IMR-90 (cell line): ENCODE measurements at regions not wholly inside any gene's neighbourhood (a gene's known extent, or its start where the extent isn't known, plus 50 kb on each side); places are given as distances from the start of the nearest gene placed in this dataset.

Experiments
- ATAC-seq: fragments of 200-7000 bp; cut with Tn5 transposase; 2 replicates; pipeline ENCODE4 v1.9.1; 2020; ENCODE audit warnings: low read depth, mild to moderate bottlenecking, moderate library complexity
- BruUV-seq: library from RNA; stranded (reverse); fragments of 400-500 nt; replicated peaks from 2 replicates; lab custom pipeline; 2021; lab: Mats Ljungman, UMichigan
- CTCF ChIA-PET: fragments of 300-600 bp; formaldehyde crosslinking; extraction: SDS; loops from one replicate; lab custom pipeline; 2021; ENCODE audit warnings: antibody characterized with exemption; lab: Yijun Ruan, JAX
- POLR2A ChIA-PET: fragments of 300-600 bp; sonication (Branson Sonifier 250); formaldehyde crosslinking; loops from one replicate; lab custom pipeline; 2022; ENCODE audit warnings: antibody characterized with exemption; ENCODE audit not compliant: unreplicated experiment; lab: Charles Lee
- DNase-seq: peaks from one replicate; pipeline ENCODE4 v3.0.0; 2013
- H2AFZ ChIP-seq: replicated peaks from 2 replicates; pipeline ENCODE3; 2013; ENCODE audit warnings: low read length, mild to moderate bottlenecking; ENCODE audit not compliant: poor library complexity
- H2AK5ac ChIP-seq: 2 replicates; pipeline ENCODE4 v1.6.1; 2013; ENCODE audit warnings: low read depth, low read length, inconsistent platforms
- H2AK9ac ChIP-seq: replicated peaks from 2 replicates; pipeline ENCODE3; 2013; ENCODE audit warnings: mild to moderate bottlenecking, low read depth, low read length, moderate library complexity; ENCODE audit not compliant: poor library complexity
- H2BK120ac ChIP-seq: 2 replicates; pipeline ENCODE4 v1.6.1; 2013; ENCODE audit warnings: low read depth, low read length, inconsistent platforms
- H2BK15ac ChIP-seq: 3 replicates; pipeline ENCODE4 v1.6.1; 2013; ENCODE audit warnings: low read depth, low read length, inconsistent platforms
- H2BK20ac ChIP-seq: 2 replicates; pipeline ENCODE4 v1.6.1; 2013; ENCODE audit warnings: low read depth, mild to moderate bottlenecking, inconsistent platforms, low read length, moderate library complexity
- H2BK5ac ChIP-seq: 2 replicates; pipeline ENCODE4 v1.6.1; 2013; ENCODE audit warnings: mild to moderate bottlenecking, low read depth, low read length, inconsistent platforms; ENCODE audit not compliant: poor library complexity, severe bottlenecking
- H3K14ac ChIP-seq: replicated peaks from 2 replicates; pipeline ENCODE4 v1.6.1; 2013; ENCODE audit warnings: low read depth, low read length, inconsistent platforms
- H3K18ac ChIP-seq: 2 replicates; pipeline ENCODE4 v1.6.1; 2013; ENCODE audit warnings: low read depth, low read length, control low read depth
- H3K23ac ChIP-seq: 2 replicates; pipeline ENCODE4 v1.6.1; 2013; ENCODE audit warnings: low read depth, low read length, inconsistent platforms
- H3K27ac ChIP-seq: 2 replicates; pipeline ENCODE4 v1.5.1; 2013; ENCODE audit warnings: mild to moderate bottlenecking, control low read depth, low read length; ENCODE audit not compliant: insufficient read depth
- H3K27me3 ChIP-seq: 2 replicates; pipeline ENCODE4 v1.6.1; 2013; ENCODE audit warnings: low read length; ENCODE audit not compliant: control insufficient read depth, insufficient read depth
- H3K36me3 ChIP-seq: 2 replicates; pipeline ENCODE4 v1.6.1; 2013; ENCODE audit warnings: low read length, mixed read lengths; ENCODE audit not compliant: control insufficient read depth, insufficient read depth
- H3K4ac ChIP-seq: 2 replicates; pipeline ENCODE4 v1.6.1; 2013; ENCODE audit warnings: low read depth, low read length, inconsistent platforms
- H3K4me1 ChIP-seq: 2 replicates; pipeline ENCODE4 v1.6.1; 2013; ENCODE audit warnings: low read length, mixed read lengths; ENCODE audit not compliant: control insufficient read depth, insufficient read depth
- H3K4me2 ChIP-seq: 2 replicates; pipeline ENCODE4 v1.6.1; 2013; ENCODE audit warnings: low read depth, mild to moderate bottlenecking, control low read depth, low read length, moderate library complexity
- H3K4me3 ChIP-seq: 2 replicates; pipeline ENCODE4 v1.5.1; 2013; ENCODE audit warnings: low read depth, mild to moderate bottlenecking, control low read depth, low read length, moderate library complexity; ENCODE audit not compliant: insufficient read depth
- H3K56ac ChIP-seq: 2 replicates; pipeline ENCODE4 v1.6.1; 2013; ENCODE audit warnings: low read length, inconsistent platforms; ENCODE audit not compliant: insufficient read depth; ENCODE audit errors: extremely low read depth
- H3K79me1 ChIP-seq, 2 experiments: 2 replicates each; pipeline ENCODE4 v1.6.1; 2013; ENCODE audit warnings: low read length in 2 of 2, inconsistent platforms in 1 of 2, low read depth in 1 of 2
- H3K9ac ChIP-seq: 2 replicates; pipeline ENCODE4 v1.6.1; 2013; ENCODE audit warnings: low read depth, low read length, control low read depth
- H3K9me1 ChIP-seq: 2 replicates; pipeline ENCODE4 v1.6.1; 2013; ENCODE audit warnings: low read length, inconsistent platforms; ENCODE audit not compliant: insufficient read depth
- H3K9me3 ChIP-seq: 2 replicates; pipeline ENCODE4 v1.6.1; 2013; ENCODE audit warnings: low read length; ENCODE audit not compliant: control insufficient read depth, insufficient read depth
- H4K20me1 ChIP-seq: 2 replicates; pipeline ENCODE4 v1.6.1; 2013; ENCODE audit warnings: low read length, inconsistent platforms; ENCODE audit not compliant: insufficient read depth
- H4K5ac ChIP-seq: 2 replicates; pipeline ENCODE4 v1.6.1; 2013; ENCODE audit warnings: mild to moderate bottlenecking, low read depth, low read length, control low read depth
- H4K8ac ChIP-seq, 2 experiments: 2 replicates each; pipeline ENCODE4 v1.6.1; 2013; ENCODE audit warnings: low read depth in 2 of 2, low read length in 2 of 2, control low read depth in 1 of 2, inconsistent platforms in 1 of 2
- H4K91ac ChIP-seq: 2 replicates; pipeline ENCODE4 v1.6.1; 2013; ENCODE audit warnings: low read depth, low read length, inconsistent platforms; ENCODE audit not compliant: insufficient read depth
- CEBPB ChIP-seq: IDR thresholded peaks from 2 replicates; pipeline ENCODE4 v1.6.1; 2012; ENCODE audit warnings: low read depth, low read length, improper control_type of control experiment
- CTCF ChIP-seq: conservative IDR thresholded peaks from 2 replicates; pipeline ENCODE4 v1.5.1; 2012; ENCODE audit warnings: mild to moderate bottlenecking, low read depth, low read length, improper control_type of control experiment
- FOS ChIP-seq: fragments of 150-350 bp; IDR thresholded peaks from 2 replicates; pipeline ENCODE4 v1.6.1; 2016; ENCODE audit warnings: low read depth, low read length
- WGBS, 2 experiments: methylation state at CpG; one replicate each; pipeline versions ENCODE4 v1.1.5 to v1.1.7; 2013; ENCODE audit warnings: missing lambda C conversion rate in 2 of 2; ENCODE audit not compliant: insufficient read length in 1 of 2; ENCODE audit errors: extremely low coverage in 2 of 2; 5-methylcytosine and 5-hydroxymethylcytosine counted together
- dilution Hi-C: fragments of 300-500 bp; cut with HindIII; formaldehyde crosslinking; loops from one replicate; pipeline ENCODE4 v1.14.3; 2018; ENCODE audit warnings: low sequenced_read_pairs; ENCODE audit not compliant: unreplicated experiment
- in situ Hi-C: fragments of 300-500 bp; cut with MboI; formaldehyde crosslinking; loops from 3 replicates; pipeline ENCODE4 v1.14.3; 2019; ENCODE audit warnings: low sequenced_read_pairs, inconsistent platforms, mixed read lengths
- intact Hi-C: fragments of 100-400 bp; cut with micrococcal nuclease; formaldehyde crosslinking; loops from 2 replicates; pipeline ENCODE4 v1.10.0; 2022

DNA sequence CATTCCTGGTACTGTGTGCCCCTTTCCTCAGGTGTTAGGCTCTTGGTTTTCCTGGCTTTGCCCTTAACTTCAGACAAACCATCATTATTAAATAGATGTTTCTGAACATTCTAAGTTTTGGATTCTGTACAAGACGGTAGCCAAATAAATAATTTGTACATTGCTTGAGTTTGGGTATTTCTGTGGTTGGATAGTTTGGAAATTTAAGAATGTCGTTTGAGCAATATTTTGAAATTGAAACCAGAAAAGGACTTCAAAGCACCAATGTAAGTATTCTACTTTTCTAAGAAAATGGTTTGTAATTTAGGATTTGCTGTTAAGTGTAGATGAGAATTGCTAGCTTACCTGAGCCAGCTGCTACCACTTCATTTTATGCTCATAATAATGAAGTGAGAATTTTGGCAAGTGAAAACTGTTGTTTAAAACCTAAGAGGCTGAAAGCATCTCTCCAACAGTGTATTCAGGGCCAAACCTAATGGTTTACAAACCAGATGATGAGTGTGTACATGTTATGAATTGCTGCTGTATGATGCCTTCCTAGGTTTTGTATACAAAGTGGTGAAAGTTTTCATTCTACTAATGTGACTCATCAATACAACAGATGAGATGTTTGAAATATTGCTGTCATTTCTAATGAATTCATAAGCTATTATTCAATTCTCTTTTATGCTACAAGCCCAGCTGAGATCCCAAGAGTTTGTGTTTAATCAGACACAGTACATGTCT, 181.5 kb upstream of the PRKD1 start:
- ChIA-PET CTCF (no interaction called here), POLR2A (interaction anchor here (0.6 kb wide), 1 partner anchor 946 kb away, joined by 4 read pairs; no protein-coding TSS in a partner anchor)
- peak overlapping the region; percentile 35 to 88; a peak in 2 of 4 replicates for H4K8ac ChIP-seq
- peak overlapping the region; percentile 83; the same call in 1 of the 2 replicates for H4K91ac ChIP-seq
- peaks cover 2% of the 10 kb centered on the region for H3K4me1 ChIP-seq
- H3K4me2 ChIP-seq = peak overlapping the region; percentile 97
- H3K4ac ChIP-seq = peak overlapping the region; percentile 80
- H2AK9ac ChIP-seq = no peak overlapping the region
- no CpG with 5 or more reads among the region's 2 CpGs for WGBS, 2 experiments
- peak overlapping the region; percentile 81; the same call in 2 of the 3 replicates for H2BK15ac ChIP-seq
- DNase-seq (peak; percentile 80), ATAC-seq (peak; percentile 95)
- dilution Hi-C loops (no loop called here), intact Hi-C loops (loop anchor here (2.0 to 5.0 kb wide), 2 partner anchors 47 to 86 kb away; no protein-coding TSS in a partner anchor), in situ Hi-C loops (no loop called here)
- TF ChIP-seq FOS (peak; percentile 59; the same call in 1 of the 2 replicates), CEBPB (0 out of 2 replicates have a peak, but pooled peaks have one; percentile 0), CTCF (no peak)
- no peak overlapping the region for H2AFZ ChIP-seq
- no peak overlapping the region for H3K9ac ChIP-seq
- BruUV-seq = no TSS peak
- no peaks in the 10 kb centered on the region; the same call in 1 of the 2 replicates for H3K9me1 ChIP-seq
- H3K4me3 ChIP-seq = no peak overlapping the region
- peak overlapping the region; percentile 65; the same call in 1 of the 2 replicates for H2AK5ac ChIP-seq
- H2BK5ac ChIP-seq = peak overlapping the region; percentile 91
- no peaks in the 10 kb centered on the region for H3K79me1 ChIP-seq
- H3K56ac ChIP-seq = no peak overlapping the region
- peak overlapping the region; percentile 77 for H2BK120ac ChIP-seq
- no peaks in the 10 kb centered on the region for H3K36me3 ChIP-seq
- H3K18ac ChIP-seq = peak overlapping the region; percentile 99
- H4K5ac ChIP-seq = peak overlapping the region; percentile 97
- H3K14ac ChIP-seq = peak overlapping the region; percentile 70; the same call in 1 of the 2 replicates
- no peak overlapping the region; the same call in 1 of the 2 replicates for H3K23ac ChIP-seq
- H2BK20ac ChIP-seq = peak overlapping the region; percentile 86
- H4K20me1 ChIP-seq = no peaks in the 10 kb centered on the region
- H3K9me3 ChIP-seq = peaks cover 3% of the 10 kb centered on the region; the same call in 1 of the 2 replicates
- peak overlapping the region; percentile 67 for H3K27ac ChIP-seq
- H3K27me3 ChIP-seq = no peaks in the 10 kb centered on the region
